Activated CD4-positive, alpha-beta T cell treated with anti-CD3 and anti-CD28 coated beads, Interleukin-2, amount 50 U/mL, for 48 hours (primary cell): ENCODE measurements at regions not wholly inside any gene's neighbourhood (a gene's known extent, or its start where the extent isn't known, plus 50 kb on each side); places are given as distances from the start of the nearest gene placed in this dataset.
"Not testable (repeated sequence)": the region's sequence is repeated elsewhere in the genome, so short reads cannot be mapped to it uniquely, and the experiment has no call there.

Source experiments
- DNase-seq, 2 experiments: peaks; one replicate each; pipeline ENCODE4 v3.0.0-alpha.2; 2020

DNA sequence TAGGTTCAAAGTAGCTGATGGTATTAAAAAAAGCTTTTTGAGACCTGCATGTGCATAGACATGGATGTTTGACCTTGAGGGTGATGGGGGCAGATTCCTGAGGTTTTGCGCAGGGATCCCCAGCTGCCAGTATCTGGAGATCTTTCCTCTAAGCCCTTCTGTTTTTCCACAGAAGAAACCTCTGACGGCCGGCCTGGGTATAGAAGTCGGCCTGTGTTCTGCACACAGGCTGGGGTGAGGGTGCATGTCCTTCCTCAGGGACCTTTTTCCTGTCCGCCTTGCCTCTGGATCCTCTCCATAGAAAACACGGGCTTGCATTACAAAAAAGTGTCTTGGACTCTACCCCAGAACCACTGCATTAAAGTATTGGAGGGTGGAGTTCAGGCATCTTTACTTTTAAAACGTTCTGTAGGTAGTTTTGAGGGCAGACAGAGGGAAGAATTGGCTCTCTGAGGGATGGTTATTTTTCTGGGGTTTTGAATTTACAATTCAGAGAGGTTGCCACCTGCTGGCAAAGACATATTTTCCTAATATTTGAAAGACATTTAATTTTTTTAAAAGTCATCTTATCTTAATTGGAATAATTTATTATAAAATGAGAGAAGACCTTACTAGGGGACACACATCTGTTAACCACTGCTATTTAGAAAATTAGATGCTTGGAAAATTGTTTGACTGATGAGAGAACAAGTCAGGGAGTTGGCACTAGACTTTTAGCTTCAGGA lies 350.6 kb downstream of the DCDC2C start:
- DNase-seq: no peak

- DNase-seq: no peak
These were observed 362.8 kb downstream of the DCDC2C start for GRCh38 chr2:4066217-4066616.

- DNase-seq: no peak
These were observed 369.7 kb downstream of the DCDC2C start for GRCh38 chr2:4073026-4073569.

- DNase-seq: no peak
These were observed 373.6 kb downstream of the DCDC2C start for GRCh38 chr2:4077017-4077416.

DNA sequence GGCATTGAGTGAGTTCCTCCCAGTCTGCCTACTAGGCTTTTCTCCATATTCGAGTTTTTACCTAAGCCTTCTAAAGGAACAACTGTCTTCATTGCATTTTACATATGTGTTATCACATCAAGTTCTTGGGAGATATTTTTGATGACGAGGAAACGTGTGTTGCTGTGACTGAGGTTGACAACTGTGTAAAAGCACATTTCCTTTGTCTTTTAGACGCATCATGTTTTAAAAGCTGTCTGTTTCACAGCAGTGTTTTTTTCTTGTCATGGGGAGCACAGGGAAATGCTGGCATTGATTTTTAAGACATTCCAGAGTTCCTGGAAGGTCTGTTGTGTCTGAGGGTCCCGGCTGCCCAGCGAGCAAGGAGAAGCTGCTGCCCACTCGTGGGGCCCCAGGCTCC lies 381.8 kb downstream of the DCDC2C start:
- DNase-seq: no peak

DNA sequence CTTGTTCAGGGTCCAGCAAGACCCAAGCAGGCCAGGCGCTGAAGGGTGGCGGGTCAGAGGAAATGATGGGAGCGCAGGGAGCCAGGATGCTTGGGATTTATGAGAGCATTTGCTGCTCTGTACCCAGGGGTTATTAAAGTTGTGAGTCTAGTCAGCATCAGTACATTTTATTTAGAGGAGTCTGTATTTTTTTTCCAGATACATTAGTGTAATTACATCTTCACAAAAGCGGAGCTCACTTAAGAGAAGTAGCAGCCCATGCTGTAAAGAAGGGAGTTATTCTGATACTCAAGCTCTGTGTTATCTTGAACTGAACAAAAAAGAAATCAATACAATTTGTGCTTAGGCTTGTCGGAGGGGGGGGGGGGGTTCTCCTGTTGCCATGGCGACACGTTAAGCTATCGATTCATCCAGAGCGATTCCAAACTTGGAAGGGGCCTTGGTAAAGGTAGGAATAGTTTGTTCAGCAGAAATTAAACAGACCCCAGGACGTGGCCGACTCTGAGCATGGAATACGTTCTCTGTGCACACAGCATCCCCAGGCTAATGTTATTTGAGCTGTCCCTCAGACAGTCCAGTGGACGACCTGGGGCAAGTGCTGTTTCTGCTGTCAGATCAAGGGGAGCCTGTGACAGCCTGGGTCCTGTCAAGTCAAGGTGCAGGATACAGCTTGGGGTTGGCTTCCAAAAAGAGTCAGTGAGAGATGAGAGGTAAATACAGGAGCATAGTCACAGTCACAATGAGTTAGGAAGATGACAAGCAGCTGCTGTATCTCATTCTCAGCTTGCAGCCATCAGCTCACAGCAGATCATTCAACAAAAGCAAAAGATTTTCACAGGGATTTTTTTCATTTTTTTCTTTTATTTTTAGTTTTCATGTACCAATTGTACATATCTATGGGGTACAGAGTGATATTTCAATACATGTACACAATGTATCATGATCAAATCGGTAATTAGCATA lies 387.6 kb downstream of the DCDC2C start:
- DNase-seq: no peak

DNA sequence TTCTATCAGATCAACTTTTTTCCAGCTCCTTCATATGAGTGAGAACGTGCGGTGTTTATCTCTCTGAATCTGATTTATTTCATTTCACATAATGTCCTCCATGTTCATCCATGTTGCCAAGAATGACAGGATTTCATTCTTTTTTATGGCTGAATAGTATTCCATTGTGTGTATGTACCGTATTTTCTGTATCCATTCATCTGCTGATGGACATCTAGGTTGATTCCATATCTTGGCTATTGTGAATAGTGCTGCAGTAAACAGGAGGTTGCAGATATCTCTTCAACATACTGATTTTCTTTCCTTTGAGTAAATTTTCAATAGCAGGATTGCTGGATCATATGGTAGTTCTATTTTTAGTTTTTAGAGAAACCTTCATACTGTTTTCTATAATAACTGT lies 388.5 kb downstream of the DCDC2C start:
- DNase-seq: no peak

DNA sequence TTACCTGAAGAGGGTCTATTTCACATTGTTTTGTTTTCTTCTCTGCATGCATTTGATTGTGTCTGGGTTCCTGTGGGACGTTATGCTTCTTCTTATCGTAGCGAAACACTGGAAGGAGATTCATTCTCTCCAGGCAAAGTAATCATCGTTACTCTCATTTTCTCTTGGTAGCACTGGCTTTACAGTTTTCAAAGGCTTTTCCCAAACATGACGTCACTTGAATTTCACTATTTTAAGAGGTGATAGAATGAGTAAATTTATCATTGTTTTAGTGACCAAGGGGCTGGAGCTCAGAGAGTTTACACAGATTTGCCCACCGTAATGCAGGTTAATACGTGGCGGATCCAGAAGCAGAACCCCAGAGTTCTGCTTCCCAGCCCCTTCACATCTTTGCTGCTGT lies 391.4 kb downstream of the DCDC2C start:
- no peak for DNase-seq

- DNase-seq: no peak
These were observed 393.8 kb downstream of the DCDC2C start for GRCh38 chr2:4096978-4097766.

- DNase-seq: no peak
These were observed 394.8 kb downstream of the DCDC2C start for GRCh38 chr2:4098137-4098536.

- DNase-seq: no peak
These were observed 398.6 kb downstream of the DCDC2C start for GRCh38 chr2:4101936-4102335.

- no peak for DNase-seq
These were observed 403.8 kb downstream of the DCDC2C start for GRCh38 chr2:4107179-4107578.

GRCh38 chr2:4110273-4110672 lies 406.9 kb downstream of the DCDC2C start:
- DNase-seq: no peak

DNA sequence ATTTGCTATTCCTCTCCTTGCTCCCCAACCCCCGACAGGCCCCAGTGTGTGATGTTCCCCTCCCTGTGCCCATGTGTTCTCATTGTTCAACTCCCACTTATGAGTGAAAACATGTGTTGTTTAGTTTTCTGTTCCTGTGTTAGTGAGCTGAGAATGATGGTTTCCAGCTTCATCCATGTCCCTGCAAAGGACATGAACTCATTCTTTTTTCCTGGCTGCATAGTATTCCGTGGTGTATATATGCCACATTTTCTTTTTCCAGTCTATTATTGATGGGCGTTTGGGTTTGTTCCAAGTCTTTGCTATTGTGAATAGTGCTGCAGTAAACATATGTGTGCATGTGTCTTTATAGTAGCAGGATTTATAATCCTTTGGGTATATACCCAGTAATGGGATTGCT lies 412.1 kb downstream of the DCDC2C start:
- not testable (repeated sequence) for DNase-seq

- DNase-seq: no peak
These were observed 419.4 kb downstream of the DCDC2C start for GRCh38 chr2:4122726-4123125.

GRCh38 chr2:4130651-4131050 lies 427.3 kb downstream of the DCDC2C start:
- no peak for DNase-seq

- no peak for DNase-seq
These were observed 431.5 kb downstream of the DCDC2C start for GRCh38 chr2:4134551-4135550.

GRCh38 chr2:4135765-4136164 lies 432.4 kb downstream of the DCDC2C start:
- DNase-seq: no peak

- no peak for DNase-seq
These were observed 435.9 kb downstream of the DCDC2C start for GRCh38 chr2:4139316-4139715.

GRCh38 chr2:4139731-4140130 lies 436.4 kb downstream of the DCDC2C start:
- no peak for DNase-seq

- DNase-seq: no peak
These were observed 437.1 kb downstream of the DCDC2C start for GRCh38 chr2:4140281-4140970.
